ENCODE measurements at regions not wholly inside any gene's neighbourhood (a gene's known extent, or its start where the extent isn't known, plus 50 kb on each side); places are given as distances from the start of the nearest gene placed in this dataset.

DNA sequence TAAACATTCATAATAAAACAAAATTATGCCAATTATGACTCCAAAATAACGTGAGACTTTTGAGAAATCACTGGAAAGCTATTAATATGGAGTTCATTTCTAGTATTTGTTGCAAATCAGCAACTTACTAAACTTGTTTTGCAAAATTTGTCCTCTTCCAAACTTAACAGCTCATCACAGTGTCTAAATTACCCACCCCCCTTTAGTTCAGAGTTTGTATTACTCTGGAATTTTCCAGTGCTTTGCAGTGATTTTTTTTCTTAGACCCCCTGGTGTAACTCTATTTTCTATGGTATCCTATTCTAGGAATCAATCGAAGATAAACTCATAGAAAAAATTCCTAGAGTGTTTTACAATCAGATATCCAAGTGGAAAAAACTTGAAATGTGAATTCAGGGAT, 72.4 kb upstream of the CACHD1 start:
- Histone ChIP-seq H3K4me3 (ENCODE audit: insufficient read depth, low read depth, low read length) (no peak overlapping the region), H3K14ac (replicated peaks; ENCODE audit: low read depth, low read length) (no peak overlapping the region), H3K9ac (ENCODE audit: low read depth, low read length) (no peak overlapping the region), H4K8ac (ENCODE audit: low read depth in 2 of 2, low read length in 2 of 2) (no peak overlapping the region), H2AFZ (replicated peaks; ENCODE audit: low read length, poor library complexity) (no peak overlapping the region), H2BK5ac (ENCODE audit: low read depth, low read length, poor library complexity, severe bottlenecking) (no peak overlapping the region), H4K91ac (ENCODE audit: insufficient read depth, low read depth, low read length) (no peak overlapping the region), H3K36me3 (ENCODE audit: control insufficient read depth, insufficient read depth, low read length) (no peaks in the 10 kb centered on the region), H2AK5ac (ENCODE audit: low read depth, low read length) (no peak overlapping the region), H4K5ac (ENCODE audit: low read depth, low read length) (no peak overlapping the region), H2AK9ac (replicated peaks; ENCODE audit: low read depth, low read length, poor library complexity) (no peak overlapping the region), H3K9me1 (ENCODE audit: insufficient read depth, low read length) (no peaks in the 10 kb centered on the region), H3K9me3 (ENCODE audit: control insufficient read depth, insufficient read depth, low read length) (no peaks in the 10 kb centered on the region), H2BK120ac (ENCODE audit: low read depth, low read length) (no peak overlapping the region), H3K4ac (ENCODE audit: low read depth, low read length) (no peak overlapping the region), H3K56ac (ENCODE audit: extremely low read depth, insufficient read depth, low read length) (no peak overlapping the region), H3K4me1 (ENCODE audit: control insufficient read depth, insufficient read depth, low read length) (no peaks in the 10 kb centered on the region), H3K79me1 (ENCODE audit: low read depth in 1 of 2, low read length in 2 of 2) (no peaks in the 10 kb centered on the region), H3K18ac (ENCODE audit: low read depth, low read length) (no peak overlapping the region), H4K20me1 (ENCODE audit: insufficient read depth, low read length) (no peaks in the 10 kb centered on the region), H3K27me3 (ENCODE audit: control insufficient read depth, insufficient read depth, low read length) (no peaks in the 10 kb centered on the region; the same call in none of the 2 replicates), H2BK15ac (ENCODE audit: low read depth, low read length) (no peak overlapping the region), H3K23ac (ENCODE audit: low read depth, low read length) (no peak overlapping the region), H3K27ac (ENCODE audit: insufficient read depth, low read length) (no peak overlapping the region), H2BK20ac (ENCODE audit: low read depth, low read length) (no peak overlapping the region), H3K4me2 (ENCODE audit: low read depth, low read length) (no peak overlapping the region)
- no CpG with 5 or more reads among the region's 2 CpGs for WGBS, 2 experiments (ENCODE audit: extremely low coverage in 2 of 2, insufficient read length in 1 of 2)
- ATAC-seq (ENCODE audit: low read depth) (no peak), DNase-seq (no peak)
- intact Hi-C loops (cut with micrococcal nuclease): no loop called here
- ChIA-PET CTCF (no interaction called here), POLR2A (ENCODE audit: unreplicated experiment) (no interaction called here)
- dilution Hi-C loops (cut with HindIII; ENCODE audit: low sequenced_read_pairs, unreplicated experiment): no loop called here
- in situ Hi-C loops (cut with MboI; ENCODE audit: low sequenced_read_pairs): no loop called here
- TF ChIP-seq, protein P1, sequence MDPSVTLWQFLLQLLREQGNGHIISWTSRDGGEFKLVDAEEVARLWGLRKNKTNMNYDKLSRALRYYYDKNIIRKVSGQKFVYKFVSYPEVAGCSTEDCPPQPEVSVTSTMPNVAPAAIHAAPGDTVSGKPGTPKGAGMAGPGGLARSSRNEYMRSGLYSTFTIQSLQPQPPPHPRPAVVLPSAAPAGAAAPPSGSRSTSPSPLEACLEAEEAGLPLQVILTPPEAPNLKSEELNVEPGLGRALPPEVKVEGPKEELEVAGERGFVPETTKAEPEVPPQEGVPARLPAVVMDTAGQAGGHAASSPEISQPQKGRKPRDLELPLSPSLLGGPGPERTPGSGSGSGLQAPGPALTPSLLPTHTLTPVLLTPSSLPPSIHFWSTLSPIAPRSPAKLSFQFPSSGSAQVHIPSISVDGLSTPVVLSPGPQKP (IDR thresholded peaks at IDR 0.05; ENCODE audit: borderline replicate concordance, low read depth, low read length): no peak
- TF ChIP-seq, protein P2, sequence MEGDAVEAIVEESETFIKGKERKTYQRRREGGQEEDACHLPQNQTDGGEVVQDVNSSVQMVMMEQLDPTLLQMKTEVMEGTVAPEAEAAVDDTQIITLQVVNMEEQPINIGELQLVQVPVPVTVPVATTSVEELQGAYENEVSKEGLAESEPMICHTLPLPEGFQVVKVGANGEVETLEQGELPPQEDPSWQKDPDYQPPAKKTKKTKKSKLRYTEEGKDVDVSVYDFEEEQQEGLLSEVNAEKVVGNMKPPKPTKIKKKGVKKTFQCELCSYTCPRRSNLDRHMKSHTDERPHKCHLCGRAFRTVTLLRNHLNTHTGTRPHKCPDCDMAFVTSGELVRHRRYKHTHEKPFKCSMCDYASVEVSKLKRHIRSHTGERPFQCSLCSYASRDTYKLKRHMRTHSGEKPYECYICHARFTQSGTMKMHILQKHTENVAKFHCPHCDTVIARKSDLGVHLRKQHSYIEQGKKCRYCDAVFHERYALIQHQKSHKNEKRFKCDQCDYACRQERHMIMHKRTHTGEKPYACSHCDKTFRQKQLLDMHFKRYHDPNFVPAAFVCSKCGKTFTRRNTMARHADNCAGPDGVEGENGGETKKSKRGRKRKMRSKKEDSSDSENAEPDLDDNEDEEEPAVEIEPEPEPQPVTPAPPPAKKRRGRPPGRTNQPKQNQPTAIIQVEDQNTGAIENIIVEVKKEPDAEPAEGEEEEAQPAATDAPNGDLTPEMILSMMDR (conservative IDR thresholded peaks at IDR 0.05; ENCODE audit: low read depth, low read length): no peak
- TF ChIP-seq, protein P3, sequence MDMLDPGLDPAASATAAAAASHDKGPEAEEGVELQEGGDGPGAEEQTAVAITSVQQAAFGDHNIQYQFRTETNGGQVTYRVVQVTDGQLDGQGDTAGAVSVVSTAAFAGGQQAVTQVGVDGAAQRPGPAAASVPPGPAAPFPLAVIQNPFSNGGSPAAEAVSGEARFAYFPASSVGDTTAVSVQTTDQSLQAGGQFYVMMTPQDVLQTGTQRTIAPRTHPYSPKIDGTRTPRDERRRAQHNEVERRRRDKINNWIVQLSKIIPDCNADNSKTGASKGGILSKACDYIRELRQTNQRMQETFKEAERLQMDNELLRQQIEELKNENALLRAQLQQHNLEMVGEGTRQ (IDR thresholded peaks at IDR 0.05; ENCODE audit: low read depth, low read length): no peak
- TF ChIP-seq NFE2L2 (IDR thresholded peaks at IDR 0.05; ENCODE audit: low read depth, low read length): no peak
- TF ChIP-seq RCOR1 (IDR thresholded peaks at IDR 0.05; ENCODE audit: insufficient replicate concordance, low read length): no peak
- no peak for TF ChIP-seq CHD1 (IDR thresholded peaks at IDR 0.05; ENCODE audit: low read depth, low read length)
- no peak for TF ChIP-seq POLR2A (IDR thresholded peaks at IDR 0.05; ENCODE audit: low read depth, low read length)
- TF ChIP-seq FOS (IDR thresholded peaks at IDR 0.05; ENCODE audit: low read depth, low read length): no peak
- no peak for TF ChIP-seq RFX5 (IDR thresholded peaks at IDR 0.05; ENCODE audit: low read depth, low read length)
- TF ChIP-seq RAD21 (IDR thresholded peaks at IDR 0.05; ENCODE audit: low read length): no peak
- no peak for TF ChIP-seq CEBPB (IDR thresholded peaks at IDR 0.05; ENCODE audit: low read depth, low read length)
- TF ChIP-seq BHLHE40 (IDR thresholded peaks at IDR 0.05; ENCODE audit: low read depth, low read length): no peak
- no peak for TF ChIP-seq MAZ (IDR thresholded peaks at IDR 0.05; ENCODE audit: borderline replicate concordance, low read depth, low read length)
- no peak for TF ChIP-seq MAFK (IDR thresholded peaks at IDR 0.05; ENCODE audit: low read depth, low read length)
- no peak for TF ChIP-seq SMC3 (IDR thresholded peaks at IDR 0.05; ENCODE audit: low read depth, low read length)
- BruUV-seq (replicated peaks): no TSS peak
